ENCODE measurements at regions not wholly inside any gene's neighbourhood (a gene's known extent, or its start where the extent isn't known, plus 50 kb on each side); places are given as distances from the start of the nearest gene placed in this dataset.

DNA sequence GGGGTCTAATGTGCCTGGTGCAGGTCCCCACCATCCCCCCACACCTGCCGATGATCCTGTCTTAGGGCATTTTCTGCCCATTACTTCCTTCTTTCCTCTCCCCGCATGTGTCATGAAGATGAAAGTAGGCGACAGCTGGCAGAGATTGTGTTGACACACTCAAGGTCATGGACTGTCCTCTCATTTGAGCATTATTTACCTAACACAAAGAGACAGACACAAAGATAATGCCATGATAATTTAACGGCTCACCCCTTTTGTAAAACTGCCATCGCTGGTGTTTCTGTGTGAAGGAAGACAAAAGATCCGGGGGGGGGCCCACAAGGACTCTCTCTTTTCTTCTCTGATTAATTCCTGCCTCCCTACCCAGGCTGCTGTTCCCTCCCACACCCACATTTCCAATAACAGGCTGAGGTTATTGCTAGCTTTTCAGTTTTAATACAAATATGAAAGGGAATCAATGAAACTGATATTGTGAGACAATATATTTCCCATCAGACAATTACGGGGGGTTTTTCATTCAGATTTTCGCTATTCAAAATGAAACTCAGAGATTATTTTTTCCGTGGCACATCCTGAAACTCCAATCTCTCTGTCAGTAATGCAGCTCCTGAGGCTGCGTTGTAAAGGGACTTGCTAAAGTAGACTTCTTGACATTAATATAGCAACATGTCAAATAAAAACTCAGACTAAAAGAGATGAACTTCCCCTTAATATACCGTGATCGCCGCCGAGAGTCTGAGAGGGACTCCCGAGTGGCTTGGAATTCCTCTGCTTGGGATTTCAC is 561.1 kb downstream of the NPHP4 start:
- Histone ChIP-seq H2AFZ (ENCODE audit: low read depth, low read length) (no peak overlapping the region), H3K27me3 (ENCODE audit: insufficient read depth, low read depth, low read length) (no peaks in the 10 kb centered on the region), H3K4me3 (ENCODE audit: low read length) (peak overlapping the region; percentile 21), H3K9me3 (ENCODE audit: low read length) (no peaks in the 10 kb centered on the region), H3K79me2 (replicated peaks; ENCODE audit: insufficient read depth, low read length) (no peaks in the 10 kb centered on the region), H3K27ac (ENCODE audit: low read length) (peak overlapping the region; percentile 63), H3K36me3 (ENCODE audit: insufficient read depth, low read length) (no peaks in the 10 kb centered on the region), H3K9me2 (ENCODE audit: insufficient read depth, low read length) (no peaks in the 10 kb centered on the region), H4K20me1 (ENCODE audit: insufficient read depth) (no peaks in the 10 kb centered on the region), H3K9ac (ENCODE audit: low read length) (peak overlapping the region; percentile 35), H3F3A (ENCODE audit: insufficient read depth, low read length, poor library complexity, severe bottlenecking) (no peaks in the 10 kb centered on the region), H3K4me2 (ENCODE audit: low read length) (no peak overlapping the region)
- TF ChIP-seq SMC3 (conservative IDR thresholded peaks at IDR 0.05; ENCODE audit: poor library complexity) (peak; percentile 37), POLR2AphosphoS5 (IDR thresholded peaks at IDR 0.05) (peak; percentile 29), EP300 (conservative IDR thresholded peaks at IDR 0.05; ENCODE audit: poor library complexity, severe bottlenecking) (peak; percentile 32), MXI1 (conservative IDR thresholded peaks at IDR 0.05; ENCODE audit: poor library complexity, severe bottlenecking) (no peak), CTCF (IDR thresholded peaks at IDR 0.05; ENCODE audit: poor library complexity, severe bottlenecking) (no peak)
- TF ChIP-seq, protein P1, sequence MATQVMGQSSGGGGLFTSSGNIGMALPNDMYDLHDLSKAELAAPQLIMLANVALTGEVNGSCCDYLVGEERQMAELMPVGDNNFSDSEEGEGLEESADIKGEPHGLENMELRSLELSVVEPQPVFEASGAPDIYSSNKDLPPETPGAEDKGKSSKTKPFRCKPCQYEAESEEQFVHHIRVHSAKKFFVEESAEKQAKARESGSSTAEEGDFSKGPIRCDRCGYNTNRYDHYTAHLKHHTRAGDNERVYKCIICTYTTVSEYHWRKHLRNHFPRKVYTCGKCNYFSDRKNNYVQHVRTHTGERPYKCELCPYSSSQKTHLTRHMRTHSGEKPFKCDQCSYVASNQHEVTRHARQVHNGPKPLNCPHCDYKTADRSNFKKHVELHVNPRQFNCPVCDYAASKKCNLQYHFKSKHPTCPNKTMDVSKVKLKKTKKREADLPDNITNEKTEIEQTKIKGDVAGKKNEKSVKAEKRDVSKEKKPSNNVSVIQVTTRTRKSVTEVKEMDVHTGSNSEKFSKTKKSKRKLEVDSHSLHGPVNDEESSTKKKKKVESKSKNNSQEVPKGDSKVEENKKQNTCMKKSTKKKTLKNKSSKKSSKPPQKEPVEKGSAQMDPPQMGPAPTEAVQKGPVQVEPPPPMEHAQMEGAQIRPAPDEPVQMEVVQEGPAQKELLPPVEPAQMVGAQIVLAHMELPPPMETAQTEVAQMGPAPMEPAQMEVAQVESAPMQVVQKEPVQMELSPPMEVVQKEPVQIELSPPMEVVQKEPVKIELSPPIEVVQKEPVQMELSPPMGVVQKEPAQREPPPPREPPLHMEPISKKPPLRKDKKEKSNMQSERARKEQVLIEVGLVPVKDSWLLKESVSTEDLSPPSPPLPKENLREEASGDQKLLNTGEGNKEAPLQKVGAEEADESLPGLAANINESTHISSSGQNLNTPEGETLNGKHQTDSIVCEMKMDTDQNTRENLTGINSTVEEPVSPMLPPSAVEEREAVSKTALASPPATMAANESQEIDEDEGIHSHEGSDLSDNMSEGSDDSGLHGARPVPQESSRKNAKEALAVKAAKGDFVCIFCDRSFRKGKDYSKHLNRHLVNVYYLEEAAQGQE (IDR thresholded peaks at IDR 0.05; ENCODE audit: borderline replicate concordance): no peak

GRCh38 chr1:5430136-5430535 is 562.1 kb downstream of the NPHP4 start:
- H3K27me3 ChIP-seq (ENCODE audit: insufficient read depth, low read depth, low read length): no peaks in the 10 kb centered on the region
- no peak overlapping the region for H3K27ac ChIP-seq (ENCODE audit: low read length)
- H3K4me2 ChIP-seq (ENCODE audit: low read length): no peak overlapping the region
- H3K9ac ChIP-seq (ENCODE audit: low read length): no peak overlapping the region
- no peak for TF ChIP-seq EP300 (conservative IDR thresholded peaks at IDR 0.05; ENCODE audit: poor library complexity, severe bottlenecking)
- no peak for TF ChIP-seq MXI1 (conservative IDR thresholded peaks at IDR 0.05; ENCODE audit: poor library complexity, severe bottlenecking)
- TF ChIP-seq TAF1 (IDR thresholded peaks at IDR 0.05; ENCODE audit: low read depth): no peak
- TF ChIP-seq POLR2AphosphoS5 (IDR thresholded peaks at IDR 0.05): no peak
- no peak for TF ChIP-seq CTCF (IDR thresholded peaks at IDR 0.05; ENCODE audit: poor library complexity, severe bottlenecking)
- TF ChIP-seq, protein P1 (IDR thresholded peaks at IDR 0.05; ENCODE audit: borderline replicate concordance): no peak
- TF ChIP-seq EZH2 (IDR thresholded peaks at IDR 0.05; ENCODE audit: borderline replicate concordance, insufficient read depth, low read length, poor library complexity, severe bottlenecking): no peak
- no peak for TF ChIP-seq SMC3 (conservative IDR thresholded peaks at IDR 0.05; ENCODE audit: poor library complexity)
- TF ChIP-seq RAD21 (conservative IDR thresholded peaks at IDR 0.05): no peak
- H3K4me3 ChIP-seq (ENCODE audit: low read length): no peak overlapping the region
- H4K20me1 ChIP-seq (ENCODE audit: insufficient read depth): no peaks in the 10 kb centered on the region
- peaks cover 6% of the 10 kb centered on the region for H3F3A ChIP-seq (ENCODE audit: insufficient read depth, low read length, poor library complexity, severe bottlenecking)
- no peak overlapping the region for H2AFZ ChIP-seq (ENCODE audit: low read depth, low read length)
- H3K79me2 ChIP-seq (replicated peaks; ENCODE audit: insufficient read depth, low read length): no peaks in the 10 kb centered on the region
- no peaks in the 10 kb centered on the region for H3K36me3 ChIP-seq (ENCODE audit: insufficient read depth, low read length)
- no peaks in the 10 kb centered on the region for H3K9me3 ChIP-seq (ENCODE audit: low read length)
- H3K9me2 ChIP-seq (ENCODE audit: insufficient read depth, low read length): no peaks in the 10 kb centered on the region
